ENCODE measurements at regions not wholly inside any gene's neighbourhood (a gene's known extent, or its start where the extent isn't known, plus 50 kb on each side); places are given as distances from the start of the nearest gene placed in this dataset.

DNA sequence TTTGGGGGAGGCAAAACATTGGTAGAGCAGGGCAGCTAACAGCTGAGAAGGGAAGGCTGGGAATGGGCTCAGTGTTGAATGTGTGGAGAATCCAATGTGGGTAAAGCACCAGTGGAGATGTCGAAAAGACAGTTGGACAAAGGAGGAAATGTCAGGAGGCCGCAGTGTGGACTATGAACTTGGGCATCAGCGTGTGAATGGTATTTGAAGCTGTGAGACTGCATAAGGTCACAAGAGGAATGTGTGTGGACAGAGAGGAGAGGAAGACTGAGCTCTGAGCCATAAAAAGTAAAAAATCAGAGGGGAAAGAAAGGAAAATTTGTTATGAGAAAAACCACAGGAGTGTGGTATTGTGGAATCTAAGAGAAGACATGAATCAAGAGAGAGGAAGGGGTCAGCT lies 99.4 kb upstream of the ADAMTS16 start:
- Mint-ChIP-seq H3K9me3 (peaks cover 3% of the 10 kb centered on the region), H3K4me3 (no peak overlapping the region), H3K27me3 (no peaks in the 10 kb centered on the region), H3K27ac (no peak overlapping the region), H3K36me3 (no peaks in the 10 kb centered on the region), H3K4me1 (no peaks in the 10 kb centered on the region)
- ATAC-seq = no peak

DNA sequence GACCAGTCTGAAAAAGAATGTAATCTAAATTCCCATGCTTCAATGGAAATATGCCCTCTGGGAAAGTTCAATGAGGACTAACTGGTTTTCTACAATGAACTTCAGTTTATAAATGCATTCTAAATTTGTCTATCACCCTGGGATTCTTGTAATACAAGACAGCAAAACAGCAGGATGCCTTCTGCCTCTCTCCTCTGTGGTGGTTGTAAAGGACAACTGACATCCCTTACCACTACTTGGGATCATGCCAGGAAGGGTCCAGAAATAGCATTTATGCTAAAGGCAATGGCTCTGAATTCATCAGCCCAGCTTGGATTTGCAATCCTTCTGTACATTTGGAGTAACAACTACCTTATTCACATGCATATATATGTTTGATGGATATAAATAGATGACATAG lies 97.3 kb upstream of the ADAMTS16 start:
- H3K4me3 Mint-ChIP-seq = no peak overlapping the region
- ATAC-seq = no peak
- H3K4me1 Mint-ChIP-seq = no peaks in the 10 kb centered on the region
- H3K9me3 Mint-ChIP-seq = peaks cover 3% of the 10 kb centered on the region
- H3K36me3 Mint-ChIP-seq = no peaks in the 10 kb centered on the region
- no peaks in the 10 kb centered on the region for H3K27me3 Mint-ChIP-seq
- no peak overlapping the region for H3K27ac Mint-ChIP-seq

DNA sequence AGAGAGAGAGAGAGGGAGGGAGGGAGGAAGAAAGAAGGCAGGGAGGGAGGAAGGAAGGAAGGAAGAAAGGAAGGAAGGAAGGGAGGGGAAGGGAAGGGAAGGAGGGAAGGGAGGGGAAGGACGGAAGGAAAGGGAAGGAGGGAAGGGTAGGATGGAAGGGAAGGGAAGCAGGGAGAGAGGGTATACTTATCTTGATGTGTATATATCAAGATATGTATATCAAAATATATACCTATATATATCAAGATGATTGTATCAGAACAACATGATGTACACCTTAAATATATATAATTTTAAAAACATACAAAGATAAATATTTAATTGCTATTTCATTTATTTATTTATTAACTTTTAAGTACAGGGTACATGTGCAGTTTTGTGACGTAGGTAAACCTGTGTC lies 96.8 kb upstream of the ADAMTS16 start:
- Mint-ChIP-seq H3K9me3 (peaks cover 3% of the 10 kb centered on the region), H3K36me3 (no peaks in the 10 kb centered on the region), H3K27me3 (no peaks in the 10 kb centered on the region), H3K4me1 (no peaks in the 10 kb centered on the region), H3K4me3 (no peak overlapping the region), H3K27ac (no peak overlapping the region)
- no peak for ATAC-seq

GRCh38 chr5:5044247-5044840 lies 95.8 kb upstream of the ADAMTS16 start:
- no peak overlapping the region for H3K4me3 Mint-ChIP-seq
- ATAC-seq = no peak
- H3K27ac Mint-ChIP-seq = no peak overlapping the region
- H3K9me3 Mint-ChIP-seq = no peaks in the 10 kb centered on the region
- no peaks in the 10 kb centered on the region for H3K4me1 Mint-ChIP-seq
- no peaks in the 10 kb centered on the region for H3K27me3 Mint-ChIP-seq
- no peaks in the 10 kb centered on the region for H3K36me3 Mint-ChIP-seq

DNA sequence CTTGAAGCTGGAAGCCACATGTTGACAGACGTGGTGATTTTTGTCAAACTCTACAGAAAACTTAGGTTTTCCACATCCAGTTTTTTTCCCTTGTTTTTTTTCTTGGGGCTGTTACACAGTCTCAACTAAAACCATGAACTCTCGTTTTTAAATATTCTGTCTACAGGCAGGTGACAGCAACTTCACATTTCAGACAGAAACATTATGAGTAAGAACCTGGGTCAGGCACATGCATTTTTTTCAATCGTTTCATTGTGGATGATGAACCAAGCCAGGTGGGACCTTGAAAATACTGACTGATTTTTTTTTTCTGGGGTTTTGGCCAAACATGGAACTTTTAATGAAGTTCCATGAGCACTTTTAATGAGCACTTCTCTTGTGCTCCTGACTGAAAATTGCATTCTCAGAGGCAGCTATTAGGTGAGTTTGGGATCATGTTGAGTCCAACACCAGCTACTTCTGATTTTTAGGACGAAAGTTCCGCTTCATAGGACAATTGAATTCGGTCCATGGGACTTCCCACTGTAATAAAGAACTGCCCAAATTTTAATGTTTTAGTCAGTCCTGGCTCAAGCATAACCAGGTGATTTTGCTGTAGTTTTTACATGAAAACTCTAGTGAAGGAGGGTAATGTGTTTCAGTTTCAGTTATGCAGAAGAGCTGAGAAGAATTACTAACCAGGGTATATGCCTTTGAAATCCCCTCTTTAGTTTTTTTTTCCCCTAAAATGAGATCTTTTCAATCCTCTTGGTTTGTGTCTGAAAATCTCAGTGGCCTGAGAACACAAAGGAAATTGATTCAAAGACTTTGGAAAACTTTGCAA lies 93.2 kb upstream of the ADAMTS16 start:
- H3K27ac Mint-ChIP-seq = no peak overlapping the region
- H3K4me1 Mint-ChIP-seq = no peaks in the 10 kb centered on the region
- H3K27me3 Mint-ChIP-seq = no peaks in the 10 kb centered on the region
- ATAC-seq = peak; percentile 55
- no peak overlapping the region for H3K4me3 Mint-ChIP-seq
- peaks cover 4% of the 10 kb centered on the region for H3K9me3 Mint-ChIP-seq
- H3K36me3 Mint-ChIP-seq = no peaks in the 10 kb centered on the region

DNA sequence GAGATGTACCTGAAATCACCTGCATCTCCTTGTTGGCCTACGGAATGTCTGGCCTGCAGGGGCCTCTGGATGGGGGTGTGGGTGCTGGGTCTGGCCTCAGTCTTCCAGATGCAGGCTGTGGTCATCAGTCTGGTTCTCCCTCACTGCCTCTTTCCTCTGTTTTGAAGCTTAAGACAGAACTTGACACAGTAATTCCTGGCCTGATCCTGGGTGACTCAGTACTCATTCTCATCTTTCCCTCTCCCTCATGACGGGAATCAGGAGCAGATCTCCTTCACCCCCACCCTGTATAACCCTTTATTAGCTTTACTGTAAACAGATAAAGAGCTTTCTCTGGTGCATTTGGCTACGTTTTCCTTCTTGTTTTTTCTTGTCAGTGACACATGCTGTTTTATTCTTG lies 89.3 kb upstream of the ADAMTS16 start:
- no peak for ATAC-seq
- Mint-ChIP-seq H3K9me3 (peaks cover 4% of the 10 kb centered on the region), H3K27me3 (no peaks in the 10 kb centered on the region), H3K4me1 (no peaks in the 10 kb centered on the region), H3K36me3 (no peaks in the 10 kb centered on the region), H3K27ac (no peak overlapping the region), H3K4me3 (no peak overlapping the region)

DNA sequence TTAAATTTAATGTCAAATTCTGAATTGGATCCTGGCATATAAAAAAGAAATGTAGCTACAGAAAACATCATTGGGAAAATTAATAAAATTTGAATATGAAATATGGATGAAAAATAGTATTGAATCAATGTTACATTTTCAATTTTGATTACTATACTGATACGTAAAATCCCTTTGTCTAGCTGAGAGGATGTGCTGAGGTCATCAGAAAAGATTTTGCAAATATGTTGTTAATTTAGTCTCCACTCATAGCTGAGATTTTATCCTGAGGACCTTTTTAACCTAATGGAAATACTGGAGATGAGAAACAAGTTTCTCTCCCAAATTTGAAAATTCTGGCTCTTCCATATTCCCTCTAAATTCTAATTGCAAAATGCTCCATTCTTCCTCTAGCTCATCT lies 84.4 kb upstream of the ADAMTS16 start:
- peaks cover 5% of the 10 kb centered on the region for H3K9me3 Mint-ChIP-seq
- H3K4me3 Mint-ChIP-seq = no peak overlapping the region
- no peaks in the 10 kb centered on the region for H3K27me3 Mint-ChIP-seq
- ATAC-seq = no peak
- no peaks in the 10 kb centered on the region for H3K4me1 Mint-ChIP-seq
- H3K27ac Mint-ChIP-seq = no peak overlapping the region
- H3K36me3 Mint-ChIP-seq = no peaks in the 10 kb centered on the region

GRCh38 chr5:5061836-5062235 lies 78.3 kb upstream of the ADAMTS16 start:
- H3K36me3 Mint-ChIP-seq = no peaks in the 10 kb centered on the region
- peaks cover 5% of the 10 kb centered on the region for H3K9me3 Mint-ChIP-seq
- H3K27me3 Mint-ChIP-seq = no peaks in the 10 kb centered on the region
- no peak overlapping the region for H3K4me3 Mint-ChIP-seq
- no peak for ATAC-seq
- H3K4me1 Mint-ChIP-seq = no peaks in the 10 kb centered on the region
- no peak overlapping the region for H3K27ac Mint-ChIP-seq

- Mint-ChIP-seq H3K4me3 (no peak overlapping the region), H3K36me3 (no peaks in the 10 kb centered on the region), H3K27ac (no peak overlapping the region), H3K27me3 (no peaks in the 10 kb centered on the region), H3K4me1 (no peaks in the 10 kb centered on the region), H3K9me3 (peaks cover 3% of the 10 kb centered on the region)
- no peak for ATAC-seq
Observed at GRCh38 chr5:5062525-5063302, 77.4 kb upstream of the ADAMTS16 start.

- Mint-ChIP-seq H3K9me3 (peaks cover 3% of the 10 kb centered on the region), H3K36me3 (no peaks in the 10 kb centered on the region), H3K4me3 (no peak overlapping the region), H3K27ac (no peak overlapping the region), H3K27me3 (no peaks in the 10 kb centered on the region), H3K4me1 (no peaks in the 10 kb centered on the region)
- no peak for ATAC-seq
Observed at GRCh38 chr5:5063533-5063953, 76.6 kb upstream of the ADAMTS16 start.

DNA sequence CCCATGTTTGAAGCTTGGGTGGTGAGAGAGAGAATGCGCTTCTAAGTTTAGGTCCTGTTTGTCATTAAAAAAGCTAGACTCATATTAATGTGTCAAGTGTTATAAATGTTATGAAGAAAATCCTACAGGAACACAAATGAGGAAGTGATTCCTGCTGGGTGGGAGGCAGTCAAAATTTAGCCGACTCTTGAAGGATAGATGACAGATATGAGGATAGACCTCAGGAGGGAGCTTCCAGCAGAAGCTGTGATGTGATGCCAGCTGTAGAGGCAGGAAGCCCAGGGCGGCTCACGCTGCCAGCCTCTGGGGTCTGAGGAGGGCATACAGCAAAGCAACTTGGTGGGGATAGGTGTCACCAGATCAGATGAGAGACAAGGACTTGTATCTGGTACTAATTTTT lies 74.7 kb upstream of the ADAMTS16 start:
- H3K27me3 Mint-ChIP-seq = no peaks in the 10 kb centered on the region
- no peak overlapping the region for H3K27ac Mint-ChIP-seq
- H3K9me3 Mint-ChIP-seq = no peaks in the 10 kb centered on the region
- no peak for ATAC-seq
- no peaks in the 10 kb centered on the region for H3K36me3 Mint-ChIP-seq
- no peaks in the 10 kb centered on the region for H3K4me1 Mint-ChIP-seq
- no peak overlapping the region for H3K4me3 Mint-ChIP-seq

- no peak for ATAC-seq
- no peaks in the 10 kb centered on the region for H3K4me1 Mint-ChIP-seq
- H3K9me3 Mint-ChIP-seq = no peaks in the 10 kb centered on the region
- no peaks in the 10 kb centered on the region for H3K27me3 Mint-ChIP-seq
- H3K27ac Mint-ChIP-seq = no peak overlapping the region
- no peak overlapping the region for H3K4me3 Mint-ChIP-seq
- no peaks in the 10 kb centered on the region for H3K36me3 Mint-ChIP-seq
Observed at GRCh38 chr5:5066276-5067186, 73.6 kb upstream of the ADAMTS16 start.

DNA sequence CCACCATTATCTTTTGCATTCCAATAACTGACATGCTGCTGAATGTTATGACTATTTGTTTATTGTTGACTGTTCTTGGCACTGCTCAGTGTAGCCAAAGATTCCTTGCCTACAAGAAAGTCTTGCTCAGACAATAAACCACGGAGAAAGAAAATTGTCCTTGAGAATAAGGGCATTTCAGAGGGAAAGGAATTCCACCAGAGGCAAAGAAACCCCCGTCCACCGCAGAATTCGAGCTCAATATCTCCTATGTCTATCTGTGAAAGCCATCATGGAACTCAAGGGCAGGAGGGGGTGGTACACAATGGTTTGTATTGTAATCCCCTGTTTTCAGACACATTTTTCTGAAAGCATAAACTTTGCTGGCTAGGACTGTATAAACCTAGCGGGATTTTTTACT lies 70.3 kb upstream of the ADAMTS16 start:
- ATAC-seq = no peak
- no peaks in the 10 kb centered on the region for H3K27me3 Mint-ChIP-seq
- H3K27ac Mint-ChIP-seq = no peak overlapping the region
- no peaks in the 10 kb centered on the region for H3K36me3 Mint-ChIP-seq
- peaks cover 3% of the 10 kb centered on the region for H3K9me3 Mint-ChIP-seq
- H3K4me3 Mint-ChIP-seq = no peak overlapping the region
- H3K4me1 Mint-ChIP-seq = no peaks in the 10 kb centered on the region

DNA sequence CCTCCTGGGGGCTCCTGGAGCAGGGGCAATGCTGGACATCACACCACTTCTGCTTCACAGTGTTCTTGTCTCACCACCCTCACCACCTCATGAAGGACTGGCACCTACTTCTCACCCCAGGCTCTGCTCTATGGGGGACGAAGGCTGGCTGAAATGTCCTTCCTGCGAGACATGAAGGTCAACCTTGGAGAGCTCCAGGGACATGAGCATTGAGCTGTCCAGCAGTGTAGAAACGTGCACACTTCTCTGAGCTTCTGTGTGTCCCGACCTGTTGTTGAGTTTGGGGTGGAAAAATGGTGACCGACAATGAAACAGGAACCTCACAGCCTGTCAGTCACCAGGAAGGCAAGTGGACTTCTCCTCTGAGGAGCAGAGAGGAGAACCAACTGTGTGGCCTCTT lies 68.6 kb upstream of the ADAMTS16 start:
- no peak for ATAC-seq
- Mint-ChIP-seq H3K9me3 (peaks cover 3% of the 10 kb centered on the region), H3K27ac (no peak overlapping the region), H3K4me1 (no peaks in the 10 kb centered on the region), H3K36me3 (no peaks in the 10 kb centered on the region), H3K4me3 (no peak overlapping the region), H3K27me3 (no peaks in the 10 kb centered on the region)

DNA sequence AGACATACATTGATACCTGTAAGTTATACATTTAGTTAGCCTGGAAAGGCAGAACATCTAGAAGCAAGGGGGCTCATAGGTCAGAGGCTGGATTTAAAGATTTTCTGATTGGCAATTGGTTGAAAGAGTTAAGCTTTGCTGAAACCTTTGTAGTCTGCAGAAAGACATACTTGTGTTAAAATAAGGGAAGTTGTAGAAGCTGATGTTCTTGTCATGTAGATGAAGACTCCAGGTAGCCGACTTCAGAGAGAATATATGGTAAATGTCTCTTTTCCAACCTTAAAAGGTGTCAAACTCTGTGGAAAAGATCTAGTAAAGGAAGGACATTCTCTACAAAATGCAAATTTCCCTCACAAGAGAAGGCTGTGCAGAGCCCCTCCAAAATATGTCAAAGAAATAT lies 62.9 kb upstream of the ADAMTS16 start:
- no peaks in the 10 kb centered on the region for H3K4me1 Mint-ChIP-seq
- ATAC-seq = no peak

More for the DNA sequence above, 62.9 kb upstream of the ADAMTS16 start:
- no peaks in the 10 kb centered on the region for H3K27me3 Mint-ChIP-seq
- peaks cover 3% of the 10 kb centered on the region for H3K9me3 Mint-ChIP-seq
- no peaks in the 10 kb centered on the region for H3K36me3 Mint-ChIP-seq
- H3K4me3 Mint-ChIP-seq = no peak overlapping the region
- no peak overlapping the region for H3K27ac Mint-ChIP-seq

Measured in stimulated activated memory B cell treated with anti-CD40 and anti-IgM and Interleukin-4, amounts not matched to agents 10 μg/mL and 1 μg/mL and 100 μg/mL, for 72 hours (primary cell).